Hepatocyte (in vitro differentiated cells): ENCODE measurements at regions not wholly inside any gene's neighbourhood (a gene's known extent, or its start where the extent isn't known, plus 50 kb on each side); places are given as distances from the start of the nearest gene placed in this dataset.

Source experiments
- DNase-seq: peaks from one replicate; pipeline ENCODE4 v3.0.0-alpha.2; 2016; ENCODE audit warnings: low spot score
- H2AFZ ChIP-seq: fragments of 200-600 bp; sonication (generic); 2 replicates; pipeline ENCODE4 v1.6.0; 2016; ENCODE audit warnings: antibody characterized with exemption, mild to moderate bottlenecking
- H3K27ac ChIP-seq: fragments of 200-600 bp; sonication (generic); 2 replicates; pipeline ENCODE4 v1.5.1; 2016; ENCODE audit warnings: mild to moderate bottlenecking
- H3K27me3 ChIP-seq: fragments of 200-600 bp; sonication (generic); 2 replicates; pipeline ENCODE4 v1.6.1; 2016
- H3K36me3 ChIP-seq: fragments of 200-600 bp; sonication (generic); replicated peaks from 2 replicates; pipeline ENCODE4 v1.5.1; 2016; ENCODE audit warnings: low read depth; ENCODE audit not compliant: insufficient read depth
- H3K4me1 ChIP-seq: fragments of 200-600 bp; sonication (generic); 2 replicates; pipeline ENCODE4 v1.5.1; 2016; ENCODE audit warnings: mild to moderate bottlenecking, moderate library complexity; ENCODE audit not compliant: insufficient read depth
- H3K4me2 ChIP-seq: fragments of 200-600 bp; sonication (generic); 2 replicates; pipeline ENCODE4 v1.6.0; 2016
- H3K4me3 ChIP-seq: fragments of 200-600 bp; sonication (generic); 2 replicates; pipeline ENCODE4 v1.5.1; 2016; ENCODE audit warnings: mild to moderate bottlenecking
- H3K79me2 ChIP-seq: fragments of 200-600 bp; sonication (generic); 2 replicates; pipeline ENCODE4 v1.6.0; 2017; ENCODE audit warnings: mild to moderate bottlenecking
- H3K9me2 ChIP-seq: fragments of 200-600 bp; sonication (generic); replicated peaks from 2 replicates; pipeline ENCODE4 v1.6.0; 2017; ENCODE audit warnings: mild to moderate bottlenecking; ENCODE audit not compliant: insufficient read depth
- H3K9me3 ChIP-seq: fragments of 200-600 bp; sonication (generic); 2 replicates; pipeline ENCODE4 v1.5.1; 2016; ENCODE audit warnings: low read depth, mild to moderate bottlenecking
- H4K20me1 ChIP-seq: fragments of 200-600 bp; sonication (generic); 2 replicates; pipeline ENCODE4 v1.6.0; 2016; ENCODE audit warnings: mild to moderate bottlenecking; ENCODE audit not compliant: insufficient read depth, poor library complexity, severe bottlenecking
- EZH2 ChIP-seq: fragments of 200-600 bp; sonication (generic); IDR thresholded peaks from 2 replicates; pipeline ENCODE4 v1.6.1; 2016; ENCODE audit warnings: antibody characterized with exemption, mild to moderate bottlenecking, borderline replicate concordance
- EZH2phosphoT487 ChIP-seq: fragments of 200-600 bp; sonication (generic); IDR thresholded peaks from one replicate; pipeline ENCODE4 v1.6.1; 2018; ENCODE audit warnings: antibody characterized with exemption, mild to moderate bottlenecking, low read depth, moderate library complexity; ENCODE audit not compliant: unreplicated experiment, severe bottlenecking
- WGBS: methylation state at CpG from one replicate; pipeline ENCODE4 v1.1.6; 2016; ENCODE audit warnings: low lambda C conversion rate; ENCODE audit errors: missing lambda C conversion rate; 5-methylcytosine and 5-hydroxymethylcytosine counted together
- TF ChIP-seq, protein P1 (sequence below): fragments of 200-600 bp; sonication (generic); IDR thresholded peaks from 2 replicates; pipeline ENCODE4 v1.5.1; 2016; ENCODE audit warnings: antibody characterized with exemption, mild to moderate bottlenecking; ENCODE audit not compliant: poor library complexity

DNA sequence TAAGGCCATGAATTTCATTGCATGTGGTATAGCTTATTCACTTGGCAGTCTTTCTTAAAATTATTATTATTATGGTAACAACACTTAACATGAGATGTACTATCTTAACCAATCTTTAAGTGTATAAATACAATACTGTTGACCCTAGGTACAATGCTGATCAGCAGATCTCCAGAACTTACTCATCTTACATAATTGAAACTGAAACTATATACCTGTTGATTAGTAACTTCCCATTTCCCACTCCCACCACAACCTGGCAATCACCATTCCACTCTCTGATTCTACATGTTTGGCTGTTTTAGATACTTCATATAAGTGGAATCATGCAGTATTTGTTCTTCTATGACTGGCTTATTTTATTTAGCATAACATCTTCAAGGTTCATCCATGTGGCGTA lies 150.2 kb upstream of the POU2AF2 start:
- no peaks in the 10 kb centered on the region for H3K4me1 ChIP-seq
- H3K79me2 ChIP-seq = no peaks in the 10 kb centered on the region
- no peaks in the 10 kb centered on the region for H3K9me3 ChIP-seq
- no peak overlapping the region for H2AFZ ChIP-seq
- H3K9me2 ChIP-seq = no peaks in the 10 kb centered on the region
- H3K4me3 ChIP-seq = no peak overlapping the region
- no peaks in the 10 kb centered on the region for H3K27me3 ChIP-seq
- no peak overlapping the region for H3K27ac ChIP-seq
- no peaks in the 10 kb centered on the region for H4K20me1 ChIP-seq
- WGBS = 100% methylated on average over 1 of the region's 1 CpG
- no peaks in the 10 kb centered on the region for H3K36me3 ChIP-seq
- TF ChIP-seq EZH2 (no peak), EZH2phosphoT487 (no peak)
- TF ChIP-seq, protein P1, sequence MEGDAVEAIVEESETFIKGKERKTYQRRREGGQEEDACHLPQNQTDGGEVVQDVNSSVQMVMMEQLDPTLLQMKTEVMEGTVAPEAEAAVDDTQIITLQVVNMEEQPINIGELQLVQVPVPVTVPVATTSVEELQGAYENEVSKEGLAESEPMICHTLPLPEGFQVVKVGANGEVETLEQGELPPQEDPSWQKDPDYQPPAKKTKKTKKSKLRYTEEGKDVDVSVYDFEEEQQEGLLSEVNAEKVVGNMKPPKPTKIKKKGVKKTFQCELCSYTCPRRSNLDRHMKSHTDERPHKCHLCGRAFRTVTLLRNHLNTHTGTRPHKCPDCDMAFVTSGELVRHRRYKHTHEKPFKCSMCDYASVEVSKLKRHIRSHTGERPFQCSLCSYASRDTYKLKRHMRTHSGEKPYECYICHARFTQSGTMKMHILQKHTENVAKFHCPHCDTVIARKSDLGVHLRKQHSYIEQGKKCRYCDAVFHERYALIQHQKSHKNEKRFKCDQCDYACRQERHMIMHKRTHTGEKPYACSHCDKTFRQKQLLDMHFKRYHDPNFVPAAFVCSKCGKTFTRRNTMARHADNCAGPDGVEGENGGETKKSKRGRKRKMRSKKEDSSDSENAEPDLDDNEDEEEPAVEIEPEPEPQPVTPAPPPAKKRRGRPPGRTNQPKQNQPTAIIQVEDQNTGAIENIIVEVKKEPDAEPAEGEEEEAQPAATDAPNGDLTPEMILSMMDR = no peak
- no peak overlapping the region for H3K4me2 ChIP-seq
- no peak for DNase-seq

DNA sequence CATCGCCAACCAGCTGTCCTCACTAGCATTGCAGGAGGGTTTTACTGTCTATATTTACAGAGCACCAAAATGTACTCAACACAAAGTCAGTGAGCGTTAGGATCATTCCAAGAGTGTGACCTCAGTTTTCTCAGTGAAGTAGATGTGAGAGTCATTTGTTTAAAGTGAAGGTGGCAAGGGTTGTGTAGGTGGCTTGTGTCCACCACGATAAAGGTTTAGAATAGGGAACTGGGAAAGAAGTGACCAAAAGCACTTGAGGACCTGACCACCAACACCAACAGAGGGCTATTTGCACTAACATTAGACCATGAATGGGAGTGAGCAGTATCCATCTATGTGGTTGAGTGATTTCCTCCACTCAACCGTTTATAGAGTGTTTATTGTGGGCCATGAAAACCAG lies 152.5 kb upstream of the POU2AF2 start:
- Histone ChIP-seq H3K27ac (no peak overlapping the region), H3K27me3 (no peaks in the 10 kb centered on the region), H3K4me1 (no peaks in the 10 kb centered on the region), H3K4me3 (no peak overlapping the region), H2AFZ (no peak overlapping the region), H4K20me1 (no peaks in the 10 kb centered on the region), H3K79me2 (no peaks in the 10 kb centered on the region), H3K9me3 (no peaks in the 10 kb centered on the region), H3K36me3 (no peaks in the 10 kb centered on the region), H3K4me2 (no peak overlapping the region), H3K9me2 (no peaks in the 10 kb centered on the region)
- WGBS = 86% methylated on average over 4 of the region's 4 CpGs
- DNase-seq = no peak
- TF ChIP-seq EZH2 = no peak

DNA sequence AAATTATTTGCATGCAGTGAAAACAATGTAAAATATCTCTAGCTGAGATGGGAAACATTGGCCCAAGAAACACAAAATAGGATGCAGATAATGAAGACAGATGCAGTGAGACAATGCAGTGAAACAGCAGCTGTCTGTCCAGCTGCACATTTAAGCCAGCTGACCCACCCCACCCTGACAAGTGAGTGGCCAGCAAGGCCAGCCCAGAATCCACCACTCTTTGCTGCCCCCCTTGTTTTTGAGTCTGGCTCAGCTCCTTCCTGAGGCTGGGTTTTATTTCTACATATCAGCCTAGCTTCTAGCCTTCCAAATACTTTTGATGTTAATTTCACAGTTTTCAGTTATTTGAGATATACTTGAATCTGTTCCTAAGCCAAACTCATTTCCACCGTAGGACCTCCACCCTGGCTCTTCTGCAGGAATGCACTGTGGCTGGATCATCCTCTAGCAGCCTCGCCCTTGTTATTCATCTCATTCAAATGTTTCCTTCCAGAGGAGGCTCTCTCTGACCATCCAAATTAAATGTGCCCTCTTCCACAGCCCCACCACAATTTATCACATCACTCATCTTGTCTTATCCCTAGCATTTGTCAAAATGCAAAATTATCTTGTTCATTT lies 154.1 kb upstream of the POU2AF2 start:
- H4K20me1 ChIP-seq = no peaks in the 10 kb centered on the region

DNA sequence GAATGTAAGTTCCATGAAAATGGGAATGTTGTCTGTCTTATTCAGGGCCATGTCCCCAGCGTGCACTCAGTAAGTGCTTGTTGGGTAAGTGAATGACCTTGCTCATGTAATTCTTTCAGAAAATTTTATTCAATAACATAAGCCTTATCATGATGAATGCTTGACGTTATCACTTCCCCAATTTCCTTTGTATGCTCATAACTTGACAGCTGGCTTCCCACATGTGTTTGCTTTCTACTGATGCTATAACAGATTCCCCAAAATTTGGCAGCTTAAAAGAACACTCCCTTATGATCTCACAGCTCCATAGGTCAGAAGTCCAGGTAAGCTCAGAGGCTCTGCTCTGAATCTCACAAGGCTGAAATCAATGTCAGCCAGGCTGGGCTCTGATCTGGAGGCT lies 155.8 kb upstream of the POU2AF2 start:
- Histone ChIP-seq H3K79me2 (no peaks in the 10 kb centered on the region), H3K4me1 (no peaks in the 10 kb centered on the region), H3K27me3 (no peaks in the 10 kb centered on the region), H3K4me2 (no peak overlapping the region), H3K4me3 (no peak overlapping the region), H2AFZ (no peak overlapping the region), H3K9me3 (no peaks in the 10 kb centered on the region), H3K9me2 (no peaks in the 10 kb centered on the region), H4K20me1 (no peaks in the 10 kb centered on the region), H3K27ac (no peak overlapping the region), H3K36me3 (no peaks in the 10 kb centered on the region)
- no peak for DNase-seq
- TF ChIP-seq, protein P1 = no peak
- TF ChIP-seq EZH2 (no peak), EZH2phosphoT487 (no peak)
- WGBS = 93% methylated on average over 2 of the region's 2 CpGs

More for the DNA sequence above, 154.1 kb upstream of the POU2AF2 start:
- DNase-seq = no peak
- Histone ChIP-seq H3K79me2 (no peaks in the 10 kb centered on the region), H3K4me1 (no peaks in the 10 kb centered on the region), H3K27ac (no peak overlapping the region), H3K27me3 (no peaks in the 10 kb centered on the region), H2AFZ (no peak overlapping the region), H3K9me2 (no peaks in the 10 kb centered on the region), H3K9me3 (no peaks in the 10 kb centered on the region), H3K36me3 (no peaks in the 10 kb centered on the region), H3K4me2 (no peak overlapping the region), H3K4me3 (no peak overlapping the region)
- TF ChIP-seq EZH2phosphoT487 = no peak
- TF ChIP-seq, protein P1 = no peak
- no peak for TF ChIP-seq EZH2
- WGBS = 64% methylated on average over 2 of the region's 2 CpGs
